GM12878 (cell line): ENCODE measurements at regions not wholly inside any gene's neighbourhood (a gene's known extent, or its start where the extent isn't known, plus 50 kb on each side); places are given as distances from the start of the nearest gene placed in this dataset.

Experiments used
- ATAC-seq: fragments of 200-7000 bp; cut with Tn5 transposase; 3 replicates; pipeline ENCODE4 v1.9.1; 2020; ENCODE audit warnings: mild to moderate bottlenecking, moderate library complexity
- BruUV-seq: library from RNA; stranded (reverse); fragments of 400-500 nt; replicated peaks from 2 replicates; lab custom pipeline; 2021; lab: Mats Ljungman, UMichigan
- CTCF ChIA-PET: fragments of 300-600 bp; sonication (Branson Sonifier 250); formaldehyde crosslinking; extraction: SDS; loops from one replicate; lab custom pipeline; 2021; ENCODE audit warnings: inconsistent platforms; lab: Yijun Ruan, JAX
- POLR2A ChIA-PET: fragments of 350-600 bp; formaldehyde crosslinking; extraction: SDS; loops from one replicate; lab custom pipeline; 2021; ENCODE audit warnings: inconsistent platforms; lab: Charles Lee
- RAD21 ChIA-PET: fragments of 300-600 bp; sonication (Branson Sonifier 250); formaldehyde crosslinking; loops from one replicate; lab custom pipeline; 2023; ENCODE audit warnings: antibody characterized with exemption; ENCODE audit not compliant: unreplicated experiment; lab: Charles Lee
- SMC1A ChIA-PET: fragments of 300-600 bp; sonication (Branson Sonifier 250); formaldehyde crosslinking; loops from one replicate; lab custom pipeline; 2023; ENCODE audit not compliant: unreplicated experiment, uncharacterized antibody; lab: Charles Lee
- DNase-seq: peaks from one replicate; pipeline ENCODE4 v3.0.0-alpha.2; 2011; ENCODE audit warnings: low read depth, low spot score
- FAIRE-seq: peaks from 3 replicates; lab custom pipeline; 2011; peaks lifted over from hg19 to GRCh38; lab: Jason Lieb, UNC
- H2AFZ ChIP-seq: 2 replicates; pipeline ENCODE4 v1.6.0; 2011; ENCODE audit warnings: low read depth, low read length, control low read depth; ENCODE audit not compliant: control insufficient read depth
- H3K27ac ChIP-seq: 2 replicates; pipeline ENCODE4 v1.5.1; 2011; ENCODE audit warnings: control low read depth; ENCODE audit not compliant: control insufficient read depth, insufficient read depth
- H3K27me3 ChIP-seq, 2 experiments: replicated peaks in 1 of 2; 2 replicates each; pipeline versions ENCODE4 v1.6.0 to v1.6.1; 2011; ENCODE audit warnings: low read length in 1 of 2; ENCODE audit not compliant: control insufficient read depth in 2 of 2, insufficient read depth in 2 of 2
- H3K36me3 ChIP-seq, 2 experiments: 2 replicates each; pipeline ENCODE4 v1.5.1; 2011; ENCODE audit warnings: low read length in 1 of 2; ENCODE audit not compliant: control insufficient read depth in 2 of 2, insufficient read depth in 2 of 2
- H3K4me1 ChIP-seq: 2 replicates; pipeline ENCODE4 v1.6.1; 2011; ENCODE audit warnings: mild to moderate bottlenecking, low read length, moderate library complexity, mixed read lengths; ENCODE audit not compliant: control insufficient read depth, insufficient read depth
- H3K4me2 ChIP-seq: 2 replicates; pipeline ENCODE4 v1.6.0; 2011; ENCODE audit warnings: control low read depth; ENCODE audit not compliant: control insufficient read depth, insufficient read depth
- H3K4me3 ChIP-seq: fragments of 200-600 bp; sonication (generic); 2 replicates; pipeline ENCODE4 v1.5.1; 2016
- H3K79me2 ChIP-seq: 2 replicates; pipeline ENCODE4 v1.6.0; 2011; ENCODE audit warnings: low read length; ENCODE audit not compliant: control insufficient read depth, insufficient read depth
- H3K9ac ChIP-seq: 2 replicates; pipeline ENCODE4 v1.8.0; 2011; ENCODE audit warnings: low read length, control low read depth, mixed read lengths; ENCODE audit not compliant: control insufficient read depth, insufficient read depth
- H3K9me3 ChIP-seq: replicated peaks from 3 replicates; pipeline ENCODE4 v1.5.1; 2011; ENCODE audit warnings: mild to moderate bottlenecking, low read length; ENCODE audit not compliant: control insufficient read depth, insufficient read depth
- H4K20me1 ChIP-seq: 2 replicates; pipeline ENCODE4 v1.6.0; 2011; ENCODE audit not compliant: control insufficient read depth, insufficient read depth
- BRCA1 ChIP-seq: IDR thresholded peaks from 2 replicates; pipeline ENCODE4 v1.6.1; 2011; ENCODE audit warnings: low read depth, low read length, improper control_type of control experiment
- EGR1 ChIP-seq, 2 experiments: IDR thresholded peaks; 1 replicate in 1 of 2; 2 replicates in 1 of 2; pipeline ENCODE4 v1.6.1; 2011 to 2012; ENCODE audit warnings: low read depth in 2 of 2, low read length in 2 of 2, borderline replicate concordance in 1 of 2, mild to moderate bottlenecking in 1 of 2, moderate library complexity in 1 of 2
- SUZ12 ChIP-seq: fragments of 200-600 bp; sonication (generic); IDR thresholded peaks from one replicate; pipeline ENCODE4 v1.6.1; 2018; ENCODE audit warnings: antibody characterized with exemption, mild to moderate bottlenecking; ENCODE audit not compliant: unreplicated experiment
- WGBS: methylation state at CpG from one replicate; pipeline ENCODE4 v1.1.6; 2016; ENCODE audit warnings: low lambda C conversion rate; ENCODE audit not compliant: insufficient replicate concordance, insufficient coverage; ENCODE audit errors: missing lambda C conversion rate; 5-methylcytosine and 5-hydroxymethylcytosine counted together
- in situ Hi-C: fragments of 300-500 bp; cut with MboI; formaldehyde crosslinking; loops from 9 replicates; pipeline ENCODE4 v1.14.3; 2018; ENCODE audit warnings: mixed read lengths
- intact Hi-C: fragments of 100-400 bp; cut with micrococcal nuclease; formaldehyde crosslinking; loops from one replicate; pipeline ENCODE4 v1.14.2; 2022; ENCODE audit not compliant: unreplicated experiment
- TF ChIP-seq, protein P1 (sequence below): fragments of 450-650 bp; formaldehyde crosslinking; IDR thresholded peaks from 2 replicates; pipeline ENCODE4 v1.5.0; 2022; ENCODE audit warnings: mild to moderate bottlenecking, missing genetic modification characterization

DNA sequence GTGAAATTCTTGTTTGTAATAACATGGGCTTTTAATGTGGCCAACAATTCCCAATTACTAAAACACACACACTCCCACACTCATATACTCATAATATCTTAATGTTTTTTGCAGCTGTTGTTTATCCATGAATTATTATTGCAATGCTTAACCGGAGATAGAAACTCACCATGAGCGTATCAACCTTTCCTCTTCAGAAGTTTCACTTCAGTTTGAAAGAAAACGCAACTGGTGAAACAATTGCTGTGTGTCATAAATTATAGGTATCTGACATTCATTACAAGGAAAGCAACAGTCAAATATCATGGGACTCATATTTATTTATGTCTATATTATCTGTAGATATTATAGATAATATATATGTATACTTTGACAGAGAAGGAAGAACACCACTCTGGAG, 104.1 kb downstream of the HDGFL1 start:
- Histone ChIP-seq H3K27me3 (no peaks in the 10 kb centered on the region), H3K27ac (no peak overlapping the region), H4K20me1 (no peaks in the 10 kb centered on the region), H3K9me3 (no peaks in the 10 kb centered on the region), H2AFZ (no peak overlapping the region; the same call in 1 of the 2 replicates), H3K9ac (no peak overlapping the region), H3K36me3 (no peaks in the 10 kb centered on the region), H3K4me1 (no peaks in the 10 kb centered on the region), H3K4me2 (no peak overlapping the region), H3K4me3 (no peak overlapping the region), H3K79me2 (no peaks in the 10 kb centered on the region)
- ChIA-PET SMC1A (interaction anchor here (1.2 kb wide), 1 partner anchor 16 kb away, joined by 4 read pairs; no protein-coding TSS in a partner anchor), RAD21 (no interaction called here), POLR2A (no interaction called here), CTCF (no interaction called here)
- TF ChIP-seq SUZ12, result no peak
- TF ChIP-seq EGR1 (IDR thresholded peaks at IDR 0.05; ENCODE audit: borderline replicate concordance in 1 of 2, low read depth in 2 of 2, low read length in 2 of 2), result no peak
- no peak for TF ChIP-seq BRCA1
- TF ChIP-seq, protein P1, sequence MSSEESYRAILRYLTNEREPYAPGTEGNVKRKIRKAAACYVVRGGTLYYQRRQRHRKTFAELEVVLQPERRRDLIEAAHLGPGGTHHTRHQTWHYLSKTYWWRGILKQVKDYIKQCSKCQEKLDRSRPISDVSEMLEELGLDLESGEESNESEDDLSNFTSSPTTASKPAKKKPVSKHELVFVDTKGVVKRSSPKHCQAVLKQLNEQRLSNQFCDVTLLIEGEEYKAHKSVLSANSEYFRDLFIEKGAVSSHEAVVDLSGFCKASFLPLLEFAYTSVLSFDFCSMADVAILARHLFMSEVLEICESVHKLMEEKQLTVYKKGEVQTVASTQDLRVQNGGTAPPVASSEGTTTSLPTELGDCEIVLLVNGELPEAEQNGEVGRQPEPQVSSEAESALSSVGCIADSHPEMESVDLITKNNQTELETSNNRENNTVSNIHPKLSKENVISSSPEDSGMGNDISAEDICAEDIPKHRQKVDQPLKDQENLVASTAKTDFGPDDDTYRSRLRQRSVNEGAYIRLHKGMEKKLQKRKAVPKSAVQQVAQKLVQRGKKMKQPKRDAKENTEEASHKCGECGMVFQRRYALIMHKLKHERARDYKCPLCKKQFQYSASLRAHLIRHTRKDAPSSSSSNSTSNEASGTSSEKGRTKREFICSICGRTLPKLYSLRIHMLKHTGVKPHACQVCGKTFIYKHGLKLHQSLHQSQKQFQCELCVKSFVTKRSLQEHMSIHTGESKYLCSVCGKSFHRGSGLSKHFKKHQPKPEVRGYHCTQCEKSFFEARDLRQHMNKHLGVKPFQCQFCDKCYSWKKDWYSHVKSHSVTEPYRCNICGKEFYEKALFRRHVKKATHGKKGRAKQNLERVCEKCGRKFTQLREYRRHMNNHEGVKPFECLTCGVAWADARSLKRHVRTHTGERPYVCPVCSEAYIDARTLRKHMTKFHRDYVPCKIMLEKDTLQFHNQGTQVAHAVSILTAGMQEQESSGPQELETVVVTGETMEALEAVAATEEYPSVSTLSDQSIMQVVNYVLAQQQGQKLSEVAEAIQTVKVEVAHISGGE (CRISPR knock-in tag), result no peak
- BruUV-seq, result no TSS peak
- FAIRE-seq, result no peak
- peak; percentile 60 for ATAC-seq
- intact Hi-C loops (no loop called here), in situ Hi-C loops (no loop called here)
- WGBS, result 4% methylated on average over 3 of the region's 3 CpGs
- DNase-seq, result no peak
